ENCODE measurements at regions not wholly inside any gene's neighbourhood (a gene's known extent, or its start where the extent isn't known, plus 50 kb on each side); places are given as distances from the start of the nearest gene placed in this dataset.

DNA sequence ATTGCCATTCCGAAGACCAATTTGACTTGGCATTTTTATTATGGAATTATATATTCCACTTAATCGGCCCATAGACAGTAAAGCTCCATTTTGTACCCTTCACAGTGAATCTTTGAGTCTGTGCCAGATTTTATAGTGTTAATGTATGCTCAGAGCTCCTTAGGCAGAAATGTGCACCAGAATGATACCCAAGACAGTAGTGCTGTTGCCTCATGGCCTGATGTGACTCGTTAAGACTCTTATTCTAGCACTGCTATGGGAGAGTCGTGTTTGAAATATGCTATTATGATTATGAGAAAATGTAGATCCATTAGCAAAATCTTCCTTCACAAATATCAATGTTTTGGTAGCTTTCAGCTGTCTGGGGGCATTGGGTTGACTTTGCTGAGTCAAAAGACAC is 209.8 kb upstream of the RAG2 start (continued):
- TF ChIP-seq FOXM1 (IDR thresholded peaks at IDR 0.05; ENCODE audit: low read depth, low read length) = no peak
- no peak for TF ChIP-seq EGR1 (IDR thresholded peaks at IDR 0.05; ENCODE audit: borderline replicate concordance in 1 of 2, low read depth in 2 of 2, low read length in 2 of 2)

DNA sequence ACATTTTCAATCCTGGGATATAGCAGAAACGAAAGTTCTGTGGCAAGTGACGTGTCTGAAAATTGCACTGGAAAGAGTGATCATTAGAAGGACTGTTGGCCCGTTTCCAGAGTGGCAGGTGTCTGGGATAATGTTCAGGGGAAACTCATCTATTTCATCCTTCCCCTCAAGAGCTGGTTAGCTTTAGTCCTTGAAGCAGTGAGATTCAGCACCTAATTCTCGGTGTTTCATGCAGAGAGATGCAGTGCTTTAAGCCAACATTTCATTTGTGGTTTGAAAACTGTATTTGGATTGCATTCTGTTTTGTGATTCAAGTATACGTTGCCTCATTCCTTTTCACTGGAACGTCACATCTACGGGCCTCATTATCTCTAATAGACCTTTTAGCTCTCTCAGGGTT is 205.0 kb upstream of the RAG2 start:
- no peaks in the 10 kb centered on the region for H4K20me1 ChIP-seq (ENCODE audit: control insufficient read depth, insufficient read depth)
- RAD21 ChIA-PET (ENCODE audit: unreplicated experiment) = no interaction called here
- H3K36me3 ChIP-seq (ENCODE audit: control insufficient read depth in 2 of 2, insufficient read depth in 2 of 2, low read length in 1 of 2) = no peaks in the 10 kb centered on the region
- FAIRE-seq (no peak), ATAC-seq (no peak), DNase-seq (ENCODE audit: low read depth, low spot score) (no peak)
- no peaks in the 10 kb centered on the region for H3K79me2 ChIP-seq (ENCODE audit: control insufficient read depth, insufficient read depth, low read length)
- TF ChIP-seq PML (IDR thresholded peaks at IDR 0.05; ENCODE audit: low read length) = no peak
- TF ChIP-seq SREBF2 (IDR thresholded peaks at IDR 0.05; ENCODE audit: low read length) = no peak
- TF ChIP-seq NFXL1 (IDR thresholded peaks at IDR 0.05; ENCODE audit: borderline replicate concordance) = no peak
- TF ChIP-seq SUZ12 (IDR thresholded peaks at IDR 0.05; ENCODE audit: unreplicated experiment) = no peak
- TF ChIP-seq RAD51 (IDR thresholded peaks at IDR 0.05) = no peak
- TF ChIP-seq IKZF1 (conservative IDR thresholded peaks at IDR 0.05) = no peak
- TF ChIP-seq, protein P1, sequence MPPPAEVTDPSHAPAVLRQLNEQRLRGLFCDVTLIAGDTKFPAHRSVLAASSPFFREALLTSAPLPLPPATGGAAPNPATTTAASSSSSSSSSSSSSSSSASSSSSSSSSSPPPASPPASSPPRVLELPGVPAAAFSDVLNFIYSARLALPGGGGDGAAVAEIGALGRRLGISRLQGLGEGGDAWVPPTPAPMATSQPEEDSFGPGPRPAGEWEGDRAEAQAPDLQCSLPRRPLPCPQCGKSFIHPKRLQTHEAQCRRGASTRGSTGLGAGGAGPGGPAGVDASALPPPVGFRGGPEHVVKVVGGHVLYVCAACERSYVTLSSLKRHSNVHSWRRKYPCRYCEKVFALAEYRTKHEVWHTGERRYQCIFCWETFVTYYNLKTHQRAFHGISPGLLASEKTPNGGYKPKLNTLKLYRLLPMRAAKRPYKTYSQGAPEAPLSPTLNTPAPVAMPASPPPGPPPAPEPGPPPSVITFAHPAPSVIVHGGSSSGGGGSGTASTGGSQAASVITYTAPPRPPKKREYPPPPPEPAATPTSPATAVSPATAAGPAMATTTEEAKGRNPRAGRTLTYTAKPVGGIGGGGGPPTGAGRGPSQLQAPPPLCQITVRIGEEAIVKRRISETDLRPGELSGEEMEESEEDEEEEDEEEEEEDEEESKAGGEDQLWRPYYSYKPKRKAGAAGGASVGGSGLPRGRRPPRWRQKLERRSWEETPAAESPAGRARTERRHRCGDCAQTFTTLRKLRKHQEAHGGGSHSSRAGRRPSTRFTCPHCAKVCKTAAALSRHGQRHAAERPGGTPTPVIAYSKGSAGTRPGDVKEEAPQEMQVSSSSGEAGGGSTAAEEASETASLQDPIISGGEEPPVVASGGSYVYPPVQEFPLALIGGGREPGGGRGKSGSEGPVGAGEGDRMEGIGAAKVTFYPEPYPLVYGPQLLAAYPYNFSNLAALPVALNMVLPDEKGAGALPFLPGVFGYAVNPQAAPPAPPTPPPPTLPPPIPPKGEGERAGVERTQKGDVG (CRISPR knock-in tag; IDR thresholded peaks at IDR 0.05) = no peak
- TF ChIP-seq ZNF274 (IDR thresholded peaks at IDR 0.05; ENCODE audit: insufficient read depth, insufficient read length) = no peak
- TF ChIP-seq ASH2L (IDR thresholded peaks at IDR 0.05; ENCODE audit: borderline replicate concordance, low read depth) = no peak
- TF ChIP-seq HDGF (IDR thresholded peaks at IDR 0.05) = no peak
- no peak for TF ChIP-seq YBX1 (IDR thresholded peaks at IDR 0.05)
- no peak for TF ChIP-seq BCL11A (IDR thresholded peaks at IDR 0.05; ENCODE audit: low read depth, low read length)
- TF ChIP-seq HDAC6 (IDR thresholded peaks at IDR 0.05; ENCODE audit: unreplicated experiment) = no peak
- TF ChIP-seq EGR1 (IDR thresholded peaks at IDR 0.05; ENCODE audit: borderline replicate concordance in 1 of 2, low read depth in 2 of 2, low read length in 2 of 2) = no peak
- no peak for TF ChIP-seq GABPA (IDR thresholded peaks at IDR 0.05; ENCODE audit: low read depth)
- TF ChIP-seq NR2F1 (conservative IDR thresholded peaks at IDR 0.05) = no peak
- H2AFZ ChIP-seq (ENCODE audit: control insufficient read depth, low read depth, low read length) = no peak overlapping the region
- no peak overlapping the region for H3K27ac ChIP-seq (ENCODE audit: control insufficient read depth, insufficient read depth)
- no peak overlapping the region for H3K4me2 ChIP-seq (ENCODE audit: control insufficient read depth, insufficient read depth)
- H3K27me3 ChIP-seq (replicated peaks in 1 of 2; ENCODE audit: control insufficient read depth in 2 of 2, insufficient read depth in 2 of 2, low read length in 1 of 2) = no peaks in the 10 kb centered on the region; a peak in 1 of 4 replicates
- H3K4me1 ChIP-seq (ENCODE audit: control insufficient read depth, insufficient read depth, low read length) = no peaks in the 10 kb centered on the region
- intact Hi-C loops (cut with micrococcal nuclease; ENCODE audit: unreplicated experiment) (no loop called here), in situ Hi-C loops (cut with MboI) (no loop called here)
- H3K9ac ChIP-seq (ENCODE audit: control insufficient read depth, insufficient read depth, low read length) = no peak overlapping the region
- SMC1A ChIA-PET (ENCODE audit: uncharacterized antibody, unreplicated experiment) = no interaction called here
- CTCF ChIA-PET = no interaction called here
- 20% methylated on average over 7 of the region's 7 CpGs for WGBS (ENCODE audit: insufficient coverage, insufficient replicate concordance, low lambda C conversion rate, missing lambda C conversion rate)
- H3K4me3 ChIP-seq = no peak overlapping the region
- no peaks in the 10 kb centered on the region for H3K9me3 ChIP-seq (replicated peaks; ENCODE audit: control insufficient read depth, insufficient read depth, low read length)
- POLR2A ChIA-PET = no interaction called here
- BruUV-seq (replicated peaks) = no TSS peak

Data from GM12878 (cell line).